GM23338 (cell line): ENCODE measurements at regions not wholly inside any gene's neighbourhood (a gene's known extent, or its start where the extent isn't known, plus 50 kb on each side); places are given as distances from the start of the nearest gene placed in this dataset.

Experiments used
- ATAC-seq: fragments of 200-7000 bp; cut with Tn5 transposase; 3 replicates; pipeline ENCODE4 v1.9.1; 2020
- DNase-seq: peaks from one replicate; pipeline ENCODE4 v3.0.0-alpha.2; 2015; ENCODE audit warnings: low spot score
- H2AFZ ChIP-seq: fragments of 200-600 bp; sonication (generic); 2 replicates; pipeline ENCODE4 v1.8.0; 2016; ENCODE audit warnings: antibody characterized with exemption, mild to moderate bottlenecking, moderate library complexity
- H3F3A ChIP-seq: fragments of 200-600 bp; sonication (generic); replicated peaks from 2 replicates; pipeline ENCODE4 v1.8.0; 2017; ENCODE audit warnings: antibody characterized with exemption, mixed run types, low read depth
- H3K27ac ChIP-seq: fragments of 200-600 bp; sonication (generic); 2 replicates; pipeline ENCODE4 v1.6.1; 2016; ENCODE audit warnings: low read depth
- H3K27me3 ChIP-seq: fragments of 200-600 bp; sonication (generic); 2 replicates; pipeline ENCODE4 v1.8.0; 2016; ENCODE audit warnings: mild to moderate bottlenecking, mixed run types, moderate library complexity; ENCODE audit not compliant: insufficient read depth
- H3K36me3 ChIP-seq: fragments of 200-600 bp; sonication (generic); 2 replicates; pipeline ENCODE4 v1.8.0; 2016; ENCODE audit warnings: mild to moderate bottlenecking; ENCODE audit not compliant: insufficient read depth
- H3K4me1 ChIP-seq: fragments of 200-600 bp; sonication (generic); 2 replicates; pipeline ENCODE4 v1.8.0; 2016; ENCODE audit warnings: mild to moderate bottlenecking, moderate library complexity; ENCODE audit not compliant: insufficient read depth
- H3K4me2 ChIP-seq: fragments of 200-600 bp; sonication (generic); 2 replicates; pipeline ENCODE4 v1.7.1; 2017; ENCODE audit warnings: mixed run types
- H3K4me3 ChIP-seq: fragments of 200-600 bp; sonication (generic); 2 replicates; pipeline ENCODE4 v1.6.1; 2016; ENCODE audit warnings: mixed run types
- H3K79me2 ChIP-seq: fragments of 200-600 bp; sonication (generic); replicated peaks from 2 replicates; pipeline ENCODE4 v1.8.0; 2017; ENCODE audit warnings: mild to moderate bottlenecking; ENCODE audit not compliant: insufficient read depth
- H3K9me2 ChIP-seq: fragments of 200-600 bp; sonication (generic); 2 replicates; pipeline ENCODE4 v1.8.0; 2017; ENCODE audit not compliant: insufficient read depth
- H4K20me1 ChIP-seq: fragments of 200-600 bp; sonication (generic); replicated peaks from 2 replicates; pipeline ENCODE4 v1.8.0; 2017; ENCODE audit warnings: mild to moderate bottlenecking; ENCODE audit not compliant: insufficient read depth
- H3K27ac Mint-ChIP-seq: 2 replicates; pipeline ENCODE4 v1.8.0; 2020; ENCODE audit warnings: inconsistent platforms, mild to moderate bottlenecking, moderate library complexity, mixed read lengths
- H3K27me3 Mint-ChIP-seq: 3 replicates; pipeline ENCODE4 v1.8.0; 2022; ENCODE audit warnings: low read depth, mild to moderate bottlenecking, moderate library complexity, mixed read lengths, inconsistent platforms; ENCODE audit not compliant: insufficient read depth, poor library complexity
- H3K36me3 Mint-ChIP-seq: 3 replicates; pipeline ENCODE4 v1.8.0; 2021; ENCODE audit warnings: low read depth, mild to moderate bottlenecking, inconsistent platforms, moderate library complexity, mixed read lengths
- H3K4me1 Mint-ChIP-seq: 3 replicates; pipeline ENCODE4 v1.8.0; 2020; ENCODE audit warnings: mild to moderate bottlenecking, inconsistent platforms, mixed read lengths
- H3K4me3 Mint-ChIP-seq: 3 replicates; pipeline ENCODE4 v1.8.0; 2021; ENCODE audit warnings: moderate library complexity, mild to moderate bottlenecking, inconsistent platforms, mixed read lengths
- H3K9me3 Mint-ChIP-seq: 3 replicates; pipeline ENCODE4 v1.8.0; 2020; ENCODE audit warnings: moderate library complexity, mild to moderate bottlenecking, inconsistent platforms, mixed read lengths
- CTCF ChIP-seq, 2 experiments: fragments of 200-600 bp in 1 of 2; sonication (generic) in 1 of 2; conservative IDR thresholded peaks; 2 replicates each; pipeline versions ENCODE4 v1.5.1 to v1.6.1; 2016 to 2017; ENCODE audit warnings: antibody characterized with exemption in 2 of 2, low read depth in 2 of 2, mild to moderate bottlenecking in 2 of 2, moderate library complexity in 1 of 2
- ETS1 ChIP-seq: IDR thresholded peaks from 2 replicates; pipeline ENCODE4 v1.6.1; 2016; ENCODE audit warnings: antibody characterized with exemption
- JUNB ChIP-seq: IDR thresholded peaks from one replicate; pipeline ENCODE4 v1.6.1; 2016; ENCODE audit warnings: antibody characterized with exemption; ENCODE audit not compliant: unreplicated experiment
- NANOG ChIP-seq: IDR thresholded peaks from 2 replicates; pipeline ENCODE4 v1.6.1; 2016; ENCODE audit warnings: antibody characterized with exemption, borderline replicate concordance
- POLR2AphosphoS5 ChIP-seq: IDR thresholded peaks from 2 replicates; pipeline ENCODE4 v1.6.1; 2016; ENCODE audit warnings: antibody characterized with exemption, low read depth
- REST ChIP-seq: IDR thresholded peaks from one replicate; pipeline ENCODE4 v1.6.1; 2018; ENCODE audit warnings: antibody characterized with exemption; ENCODE audit not compliant: unreplicated experiment
- STAT1 ChIP-seq: IDR thresholded peaks from one replicate; pipeline ENCODE4 v1.6.1; 2016; ENCODE audit warnings: antibody characterized with exemption; ENCODE audit not compliant: unreplicated experiment

- no peak overlapping the region for H3K4me2 ChIP-seq
- no peak for TF ChIP-seq STAT1
- TF ChIP-seq POLR2AphosphoS5, result no peak
- TF ChIP-seq JUNB, result no peak
- TF ChIP-seq CTCF (conservative IDR thresholded peaks at IDR 0.05; ENCODE audit: low read depth in 2 of 2), result no peak
- TF ChIP-seq ETS1, result no peak
- no peaks in the 10 kb centered on the region for H3K79me2 ChIP-seq
- H3F3A ChIP-seq, result no peaks in the 10 kb centered on the region
- peaks cover 3% of the 10 kb centered on the region; the same call in 1 of the 3 replicates for H3K4me1 Mint-ChIP-seq
- no peak overlapping the region for H3K4me3 ChIP-seq
- H3K9me3 Mint-ChIP-seq, result peaks cover 7% of the 10 kb centered on the region
- no peak overlapping the region for H3K4me3 Mint-ChIP-seq
- no peak overlapping the region for H3K27ac ChIP-seq
- H3K27ac Mint-ChIP-seq, result no peak overlapping the region
- no peaks in the 10 kb centered on the region for H3K36me3 ChIP-seq
- H4K20me1 ChIP-seq, result peaks cover 6% of the 10 kb centered on the region; the same call in 1 of the 2 replicates
- no peaks in the 10 kb centered on the region for H3K27me3 ChIP-seq
- ATAC-seq, result no peak
- peaks cover 1% of the 10 kb centered on the region; the same call in 2 of the 3 replicates for H3K36me3 Mint-ChIP-seq
- H3K9me2 ChIP-seq, result peaks cover 5% of the 10 kb centered on the region; the same call in 1 of the 2 replicates
- no peak for DNase-seq
- no peaks in the 10 kb centered on the region for H3K27me3 Mint-ChIP-seq
- no peaks in the 10 kb centered on the region for H3K4me1 ChIP-seq
- H2AFZ ChIP-seq, result no peak overlapping the region
Observed at GRCh38 chr7:130867039-130867438, 133.0 kb upstream of the KLF14 start.

GRCh38 chr7:130867581-130868136 lies 133.7 kb upstream of the KLF14 start:
- no peak overlapping the region for H3K27ac ChIP-seq
- H3K36me3 Mint-ChIP-seq, result no peaks in the 10 kb centered on the region
- H3K27ac Mint-ChIP-seq, result no peak overlapping the region
- H3K36me3 ChIP-seq, result no peaks in the 10 kb centered on the region
- TF ChIP-seq REST, result no peak
- TF ChIP-seq CTCF (conservative IDR thresholded peaks at IDR 0.05; ENCODE audit: low read depth in 2 of 2), result no peak
- TF ChIP-seq JUNB, result no peak
- no peak for TF ChIP-seq NANOG
- TF ChIP-seq ETS1, result no peak
- no peaks in the 10 kb centered on the region for H3F3A ChIP-seq
- H3K4me3 ChIP-seq, result no peak overlapping the region
- H3K4me2 ChIP-seq, result no peak overlapping the region
- peaks cover 6% of the 10 kb centered on the region; the same call in 1 of the 2 replicates for H4K20me1 ChIP-seq
- peaks cover 5% of the 10 kb centered on the region; the same call in 1 of the 2 replicates for H3K9me2 ChIP-seq
- H3K27me3 Mint-ChIP-seq, result peaks cover 1% of the 10 kb centered on the region
- H3K4me3 Mint-ChIP-seq, result no peak overlapping the region
- no peak for DNase-seq
- peaks cover 2% of the 10 kb centered on the region; the same call in 2 of the 3 replicates for H3K9me3 Mint-ChIP-seq
- no peaks in the 10 kb centered on the region for H3K27me3 ChIP-seq
- no peak overlapping the region for H2AFZ ChIP-seq
- ATAC-seq, result no peak
- no peaks in the 10 kb centered on the region for H3K4me1 ChIP-seq
- H3K79me2 ChIP-seq, result no peaks in the 10 kb centered on the region
- peaks cover 3% of the 10 kb centered on the region; the same call in 1 of the 3 replicates for H3K4me1 Mint-ChIP-seq
